ENCODE measurements at regions not wholly inside any gene's neighbourhood (a gene's known extent, or its start where the extent isn't known, plus 50 kb on each side); places are given as distances from the start of the nearest gene placed in this dataset.

DNA sequence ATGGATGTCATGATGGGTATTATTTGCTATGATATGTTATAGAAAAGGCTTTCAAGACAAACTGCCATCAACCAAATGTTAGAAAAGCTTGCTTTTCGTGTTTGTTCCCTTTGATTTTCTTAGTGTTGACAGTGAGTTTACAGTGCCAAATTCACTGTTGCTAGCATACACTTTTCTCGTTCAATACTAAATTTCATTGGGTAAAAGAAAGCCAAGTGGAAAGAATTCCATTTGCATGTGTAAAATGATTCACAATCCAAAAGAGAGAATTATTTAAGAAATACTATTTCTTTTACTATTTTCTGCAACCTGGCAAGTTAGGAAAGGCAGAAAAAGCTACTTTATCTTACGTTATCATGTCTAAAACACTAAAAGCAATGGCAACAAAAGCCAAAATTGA is 301.4 kb downstream of the OTOL1 start:
- no peak for FAIRE-seq
- Histone ChIP-seq H4K20me1 (replicated peaks; ENCODE audit: control insufficient read depth, insufficient read depth, low read length) (no peaks in the 10 kb centered on the region), H3K9me3 (replicated peaks; ENCODE audit: control insufficient read depth, insufficient read depth, low read depth, low read length) (no peaks in the 10 kb centered on the region; the same call in 1 of the 2 replicates), H3K9me1 (ENCODE audit: control insufficient read depth, insufficient read depth, low read length) (no peaks in the 10 kb centered on the region), H3K4me3 (no peak overlapping the region), H2AFZ (ENCODE audit: low read depth, low read length) (no peak overlapping the region), H3K36me3 (ENCODE audit: control insufficient read depth, insufficient read depth, low read length) (no peaks in the 10 kb centered on the region), H3K27ac (ENCODE audit: extremely low read depth, low read depth, low read length) (no peak overlapping the region), H3K4me1 (replicated peaks in 1 of 2; ENCODE audit: control insufficient read depth in 2 of 2, insufficient read depth in 2 of 2, low read length in 2 of 2) (no peaks in the 10 kb centered on the region), H3K4me2 (ENCODE audit: insufficient read depth, low read length) (no peak overlapping the region), H3K79me2 (ENCODE audit: control insufficient read depth, insufficient read depth, low read length) (no peaks in the 10 kb centered on the region), H3K27me3 (ENCODE audit: control insufficient read depth in 2 of 2, insufficient read depth in 2 of 2, low read length in 2 of 2) (no peaks in the 10 kb centered on the region), H3K9ac (ENCODE audit: insufficient read depth in 1 of 2, low read depth in 2 of 2, low read length in 2 of 2) (no peak overlapping the region)
- TF ChIP-seq RFX7 (CRISPR knock-in tag; IDR thresholded peaks at IDR 0.05) (no peak), CBFA2T2 (conservative IDR thresholded peaks at IDR 0.05) (no peak)
- in situ Hi-C loops (cut with MboI) = loop anchor here (10.0 kb wide), 1 partner anchor 1913 kb away; no protein-coding TSS in a partner anchor
- DNase-seq (ENCODE audit: extremely low read depth in 1 of 4, low spot score in 3 of 4) = no peak
- no peak for ATAC-seq
- BruUV-seq (replicated peaks) = no TSS peak
- POLR2A ChIA-PET = no interaction called here
- intact Hi-C loops (cut with micrococcal nuclease) = no loop called here
- 0% methylated on average over 3 of the region's 3 CpGs for WGBS (ENCODE audit: insufficient coverage, low coverage, missing lambda C conversion rate)
- CTCF ChIA-PET (ENCODE audit: low intra/inter-chr PET ratio) = no interaction called here

DNA sequence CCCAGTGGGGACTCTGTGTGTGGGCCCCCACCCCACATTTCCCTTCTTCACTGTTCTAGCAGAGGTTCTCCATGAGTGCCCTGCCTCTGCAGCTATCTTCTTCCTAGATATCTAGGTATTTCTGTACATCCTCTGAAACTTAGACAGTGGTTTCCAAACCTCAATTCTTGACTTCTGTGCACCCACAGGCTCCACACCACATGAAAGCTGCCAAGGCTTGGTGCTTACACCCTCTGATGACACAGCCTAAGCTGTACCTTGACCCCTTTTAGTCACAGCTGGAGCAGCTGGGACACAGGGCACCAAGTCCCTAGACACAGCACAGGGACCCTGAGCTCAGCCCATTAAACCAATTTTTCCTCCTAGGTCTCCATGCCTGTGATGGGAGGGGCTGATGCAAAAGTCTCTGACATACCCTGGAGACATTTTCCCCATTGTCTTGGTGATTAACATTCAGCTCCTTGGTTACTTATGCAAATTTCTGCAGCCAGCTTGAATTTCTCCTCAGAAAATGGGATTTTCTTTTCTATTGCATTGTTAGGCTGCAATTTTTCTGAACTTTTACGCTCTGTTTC is 304.5 kb downstream of the OTOL1 start:
- ChIA-PET CTCF (ENCODE audit: low intra/inter-chr PET ratio) (no interaction called here), POLR2A (no interaction called here)
- Histone ChIP-seq H2AFZ (ENCODE audit: low read depth, low read length) (no peak overlapping the region), H3K9me3 (replicated peaks; ENCODE audit: control insufficient read depth, insufficient read depth, low read depth, low read length) (no peaks in the 10 kb centered on the region), H4K20me1 (replicated peaks; ENCODE audit: control insufficient read depth, insufficient read depth, low read length) (no peaks in the 10 kb centered on the region), H3K9me1 (ENCODE audit: control insufficient read depth, insufficient read depth, low read length) (no peaks in the 10 kb centered on the region), H3K36me3 (ENCODE audit: control insufficient read depth, insufficient read depth, low read length) (no peaks in the 10 kb centered on the region), H3K27me3 (ENCODE audit: control insufficient read depth in 2 of 2, insufficient read depth in 2 of 2, low read length in 2 of 2) (no peaks in the 10 kb centered on the region), H3K4me2 (ENCODE audit: insufficient read depth, low read length) (no peak overlapping the region), H3K9ac (ENCODE audit: insufficient read depth in 1 of 2, low read depth in 2 of 2, low read length in 2 of 2) (no peak overlapping the region), H3K79me2 (ENCODE audit: control insufficient read depth, insufficient read depth, low read length) (no peaks in the 10 kb centered on the region), H3K4me3 (no peak overlapping the region), H3K4me1 (replicated peaks in 1 of 2; ENCODE audit: control insufficient read depth in 2 of 2, insufficient read depth in 2 of 2, low read length in 2 of 2) (no peaks in the 10 kb centered on the region), H3K27ac (ENCODE audit: extremely low read depth, low read depth, low read length) (no peak overlapping the region)
- ATAC-seq (no peak), FAIRE-seq (no peak), DNase-seq (ENCODE audit: extremely low read depth in 1 of 4, low spot score in 3 of 4) (no peak)
- intact Hi-C loops (cut with micrococcal nuclease) (no loop called here), in situ Hi-C loops (cut with MboI) (no loop called here)
- WGBS (ENCODE audit: insufficient coverage, low coverage, missing lambda C conversion rate) = 0% methylated on average over 1 of the region's 1 CpG
- BruUV-seq (replicated peaks) = no TSS peak
- no peak for TF ChIP-seq RB1 (IDR thresholded peaks at IDR 0.05; ENCODE audit: low read depth)
- no peak for TF ChIP-seq CAMTA2 (CRISPR knock-in tag; conservative IDR thresholded peaks at IDR 0.05)
- no peak for TF ChIP-seq ZNF324 (CRISPR knock-in tag; IDR thresholded peaks at IDR 0.05)
- TF ChIP-seq NR1H2 (CRISPR knock-in tag; IDR thresholded peaks at IDR 0.05) = no peak
- TF ChIP-seq RBBP5 (IDR thresholded peaks at IDR 0.05; ENCODE audit: borderline replicate concordance, insufficient read depth, low read length, poor library complexity, severe bottlenecking) = no peak
- TF ChIP-seq CXXC5 (CRISPR knock-in tag; IDR thresholded peaks at IDR 0.05) = no peak
- TF ChIP-seq HNRNPUL1 (IDR thresholded peaks at IDR 0.05; ENCODE audit: low read length) = no peak
- TF ChIP-seq SREBF1 (IDR thresholded peaks at IDR 0.05; ENCODE audit: borderline replicate concordance, low read depth, low read length) = no peak
- TF ChIP-seq, protein P1, sequence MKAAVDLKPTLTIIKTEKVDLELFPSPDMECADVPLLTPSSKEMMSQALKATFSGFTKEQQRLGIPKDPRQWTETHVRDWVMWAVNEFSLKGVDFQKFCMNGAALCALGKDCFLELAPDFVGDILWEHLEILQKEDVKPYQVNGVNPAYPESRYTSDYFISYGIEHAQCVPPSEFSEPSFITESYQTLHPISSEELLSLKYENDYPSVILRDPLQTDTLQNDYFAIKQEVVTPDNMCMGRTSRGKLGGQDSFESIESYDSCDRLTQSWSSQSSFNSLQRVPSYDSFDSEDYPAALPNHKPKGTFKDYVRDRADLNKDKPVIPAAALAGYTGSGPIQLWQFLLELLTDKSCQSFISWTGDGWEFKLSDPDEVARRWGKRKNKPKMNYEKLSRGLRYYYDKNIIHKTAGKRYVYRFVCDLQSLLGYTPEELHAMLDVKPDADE (conservative IDR thresholded peaks at IDR 0.05; ENCODE audit: control insufficient read depth, low read depth, low read length) = no peak
- no peak for TF ChIP-seq CBX3 (IDR thresholded peaks at IDR 0.05; ENCODE audit: borderline replicate concordance in 1 of 2, low read length in 2 of 2)
- no peak for TF ChIP-seq MTF1 (CRISPR knock-in tag; IDR thresholded peaks at IDR 0.05; ENCODE audit: borderline replicate concordance)
- TF ChIP-seq ADNP (tag; IDR thresholded peaks at IDR 0.05) = no peak
- TF ChIP-seq RNF2 (IDR thresholded peaks at IDR 0.05) = no peak
- no peak for TF ChIP-seq PRPF4 (IDR thresholded peaks at IDR 0.05; ENCODE audit: insufficient read depth, low read depth, low read length, poor library complexity, severe bottlenecking)
- TF ChIP-seq CREM (IDR thresholded peaks at IDR 0.05; ENCODE audit: low read depth) = no peak
- TF ChIP-seq DPF2 (IDR thresholded peaks at IDR 0.05) = no peak
- TF ChIP-seq ZNF184 (CRISPR knock-in tag; IDR thresholded peaks at IDR 0.05) = no peak
